ENCODE measurements at regions not wholly inside any gene's neighbourhood (a gene's known extent, or its start where the extent isn't known, plus 50 kb on each side); places are given as distances from the start of the nearest gene placed in this dataset.
"Not testable (repeated sequence)": the region's sequence is repeated elsewhere in the genome, so short reads cannot be mapped to it uniquely, and the experiment has no call there.

GRCh38 chr10:65053831-65054351, 1532.7 kb downstream of the REEP3 start:
- WGBS, 2 experiments (ENCODE audit: insufficient coverage in 1 of 2, insufficient read length in 1 of 2) = 97% methylated on average over 46 of the region's 46 CpGs; no CpG with 5 or more reads in 1 of the 2 experiments
- not testable (repeated sequence) for H3K27me3 Mint-ChIP-seq (ENCODE audit: insufficient read depth); H3K9me3 ChIP-seq (ENCODE audit: control insufficient read depth, low read length); H3K27ac Mint-ChIP-seq; H3K27ac ChIP-seq (ENCODE audit: low read depth, low read length); H3K9ac ChIP-seq (ENCODE audit: extremely low read depth, low read length, poor library complexity, severe bottlenecking); H3K4me1 Mint-ChIP-seq; H3K4me3 ChIP-seq (ENCODE audit: low read length); DNase-seq; H3K27me3 ChIP-seq (ENCODE audit: control insufficient read depth, insufficient read depth, low read length, poor library complexity, severe bottlenecking); H3K4me3 Mint-ChIP-seq; H3K36me3 ChIP-seq (ENCODE audit: control insufficient read depth, insufficient read depth, low read length); H3K4me1 ChIP-seq (ENCODE audit: control insufficient read depth, insufficient read depth, low read length); H3K36me3 Mint-ChIP-seq (ENCODE audit: low read depth)
- H3K9me3 Mint-ChIP-seq = peaks cover 27% of the 10 kb centered on the region

DNA sequence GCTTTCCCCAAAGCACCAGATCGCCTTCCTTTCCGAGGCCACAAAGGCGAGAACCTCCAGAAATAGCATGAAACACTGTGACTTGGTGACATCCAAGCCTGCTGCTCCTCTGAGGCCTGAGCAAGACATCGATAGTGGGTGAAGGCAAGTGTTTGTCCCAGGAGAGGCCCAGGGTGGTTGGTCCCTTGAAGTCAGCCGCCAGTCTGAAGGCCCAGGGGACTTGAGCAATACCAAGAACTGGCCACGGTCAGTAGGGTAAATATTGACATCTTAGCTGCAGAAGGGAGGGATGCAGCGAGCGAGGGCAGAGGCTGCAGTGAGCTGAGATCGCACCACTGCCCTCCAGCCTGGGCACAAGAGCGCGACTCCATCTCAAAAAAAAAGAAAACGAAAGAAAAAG, 1533.5 kb downstream of the REEP3 start:
- not testable (repeated sequence) for H3K36me3 ChIP-seq (ENCODE audit: control insufficient read depth, insufficient read depth, low read length); H3K27ac ChIP-seq (ENCODE audit: low read depth, low read length); H3K27me3 ChIP-seq (ENCODE audit: control insufficient read depth, insufficient read depth, low read length, poor library complexity, severe bottlenecking); H3K4me1 ChIP-seq (ENCODE audit: control insufficient read depth, insufficient read depth, low read length); DNase-seq; H3K36me3 Mint-ChIP-seq (ENCODE audit: low read depth); H3K27me3 Mint-ChIP-seq (ENCODE audit: insufficient read depth); H3K4me1 Mint-ChIP-seq; H3K4me3 ChIP-seq (ENCODE audit: low read length); H3K27ac Mint-ChIP-seq; H3K4me3 Mint-ChIP-seq; H3K9ac ChIP-seq (ENCODE audit: extremely low read depth, low read length, poor library complexity, severe bottlenecking); H3K9me3 ChIP-seq (ENCODE audit: control insufficient read depth, low read length)
- peaks cover 27% of the 10 kb centered on the region for H3K9me3 Mint-ChIP-seq
- 91 to 95% methylated on average over 10 to 12 of the region's 12 CpGs for WGBS, 2 experiments (ENCODE audit: insufficient coverage in 1 of 2, insufficient read length in 1 of 2)

DNA sequence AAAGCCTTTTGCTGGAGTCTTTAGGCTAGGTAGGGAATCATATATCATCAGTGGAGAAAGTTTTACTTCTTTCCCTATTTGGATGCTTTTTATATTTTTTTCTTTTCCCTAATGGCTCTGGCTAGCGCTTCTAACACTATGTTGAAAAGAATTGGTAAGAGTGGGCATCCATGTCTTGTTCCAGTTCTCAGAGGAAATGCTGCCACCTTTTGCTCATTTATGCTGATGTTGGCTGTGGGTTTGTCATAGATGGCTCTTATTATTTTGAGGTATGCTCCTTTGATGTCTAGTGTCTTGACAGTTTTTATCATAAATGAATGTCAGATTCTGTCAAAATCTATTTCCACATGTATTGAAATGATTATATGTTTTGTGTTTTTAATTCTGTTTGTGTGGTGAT, 1544.1 kb downstream of the REEP3 start:
- no peak overlapping the region for H3K27ac ChIP-seq (ENCODE audit: low read depth, low read length)
- no peak overlapping the region for H3K27ac Mint-ChIP-seq
- no peak overlapping the region for H3K4me3 Mint-ChIP-seq
- no peak overlapping the region for H3K9ac ChIP-seq (ENCODE audit: extremely low read depth, low read length, poor library complexity, severe bottlenecking)
- no peaks in the 10 kb centered on the region for H3K9me3 Mint-ChIP-seq
- no peaks in the 10 kb centered on the region for H3K27me3 ChIP-seq (ENCODE audit: control insufficient read depth, insufficient read depth, low read length, poor library complexity, severe bottlenecking)
- H3K27me3 Mint-ChIP-seq (ENCODE audit: insufficient read depth) = no peaks in the 10 kb centered on the region
- H3K36me3 Mint-ChIP-seq (ENCODE audit: low read depth) = no peaks in the 10 kb centered on the region
- no peaks in the 10 kb centered on the region for H3K36me3 ChIP-seq (ENCODE audit: control insufficient read depth, insufficient read depth, low read length)
- no peaks in the 10 kb centered on the region for H3K4me1 Mint-ChIP-seq
- TF ChIP-seq, protein P1, sequence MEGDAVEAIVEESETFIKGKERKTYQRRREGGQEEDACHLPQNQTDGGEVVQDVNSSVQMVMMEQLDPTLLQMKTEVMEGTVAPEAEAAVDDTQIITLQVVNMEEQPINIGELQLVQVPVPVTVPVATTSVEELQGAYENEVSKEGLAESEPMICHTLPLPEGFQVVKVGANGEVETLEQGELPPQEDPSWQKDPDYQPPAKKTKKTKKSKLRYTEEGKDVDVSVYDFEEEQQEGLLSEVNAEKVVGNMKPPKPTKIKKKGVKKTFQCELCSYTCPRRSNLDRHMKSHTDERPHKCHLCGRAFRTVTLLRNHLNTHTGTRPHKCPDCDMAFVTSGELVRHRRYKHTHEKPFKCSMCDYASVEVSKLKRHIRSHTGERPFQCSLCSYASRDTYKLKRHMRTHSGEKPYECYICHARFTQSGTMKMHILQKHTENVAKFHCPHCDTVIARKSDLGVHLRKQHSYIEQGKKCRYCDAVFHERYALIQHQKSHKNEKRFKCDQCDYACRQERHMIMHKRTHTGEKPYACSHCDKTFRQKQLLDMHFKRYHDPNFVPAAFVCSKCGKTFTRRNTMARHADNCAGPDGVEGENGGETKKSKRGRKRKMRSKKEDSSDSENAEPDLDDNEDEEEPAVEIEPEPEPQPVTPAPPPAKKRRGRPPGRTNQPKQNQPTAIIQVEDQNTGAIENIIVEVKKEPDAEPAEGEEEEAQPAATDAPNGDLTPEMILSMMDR (conservative IDR thresholded peaks at IDR 0.05) = no peak
- WGBS, 2 experiments (ENCODE audit: insufficient coverage in 1 of 2, insufficient read length in 1 of 2) = 93% methylated on average over 1 of the region's 1 CpG; no CpG with 5 or more reads in 1 of the 2 experiments
- no peak overlapping the region for H3K4me3 ChIP-seq (ENCODE audit: low read length)
- H3K4me1 ChIP-seq (ENCODE audit: control insufficient read depth, insufficient read depth, low read length) = no peaks in the 10 kb centered on the region
- no peaks in the 10 kb centered on the region for H3K9me3 ChIP-seq (ENCODE audit: control insufficient read depth, low read length)
- no peak for DNase-seq

- Histone ChIP-seq H3K9me3 (ENCODE audit: control insufficient read depth, low read length) (peaks cover 22% of the 10 kb centered on the region), H3K36me3 (ENCODE audit: control insufficient read depth, insufficient read depth, low read length) (no peaks in the 10 kb centered on the region), H3K4me3 (ENCODE audit: low read length) (no peak overlapping the region), H3K4me1 (ENCODE audit: control insufficient read depth, insufficient read depth, low read length) (no peaks in the 10 kb centered on the region), H3K27ac (ENCODE audit: low read depth, low read length) (no peak overlapping the region), H3K9ac (ENCODE audit: extremely low read depth, low read length, poor library complexity, severe bottlenecking) (no peak overlapping the region), H3K27me3 (ENCODE audit: control insufficient read depth, insufficient read depth, low read length, poor library complexity, severe bottlenecking) (no peaks in the 10 kb centered on the region)
- Mint-ChIP-seq H3K4me1 (no peaks in the 10 kb centered on the region), H3K4me3 (no peak overlapping the region), H3K9me3 (peaks cover 34% of the 10 kb centered on the region), H3K27me3 (ENCODE audit: insufficient read depth) (no peaks in the 10 kb centered on the region), H3K27ac (no peak overlapping the region), H3K36me3 (ENCODE audit: low read depth) (no peaks in the 10 kb centered on the region)
- 80 to 89% methylated on average over 4 to 6 of the region's 6 CpGs for WGBS, 2 experiments (ENCODE audit: insufficient coverage in 1 of 2, insufficient read length in 1 of 2)
- TF ChIP-seq, protein P1 (conservative IDR thresholded peaks at IDR 0.05) = no peak
- no peak for DNase-seq
Observed at GRCh38 chr10:65083222-65083621, 1562.0 kb downstream of the REEP3 start.
